ENCODE measurements at regions not wholly inside any gene's neighbourhood (a gene's known extent, or its start where the extent isn't known, plus 50 kb on each side); places are given as distances from the start of the nearest gene placed in this dataset.

GRCh38 chr1:193480755-193481154, 294.3 kb upstream of the B3GALT2 start:
- no peaks in the 10 kb centered on the region for H3K36me3 ChIP-seq (ENCODE audit: control insufficient read depth in 3 of 3, insufficient read depth in 2 of 3, low read depth in 1 of 3, low read length in 3 of 3)
- FAIRE-seq = no peak
- 21 to 79% (median 48%) methylated on average over 1 of the region's 1 CpG for WGBS, 3 donors
- H3K27ac ChIP-seq (ENCODE audit: low read depth in 1 of 3, low read length in 2 of 3) = peak overlapping the region in 1 of 3 donors; percentile 58
- H3K9me3 ChIP-seq (ENCODE audit: control insufficient read depth in 2 of 2, insufficient read depth in 1 of 2, low read depth in 1 of 2, low read length in 1 of 2) = no peaks in the 10 kb centered on the region
- DNase-seq = no peak
- H3K27me3 ChIP-seq (ENCODE audit: control insufficient read depth in 3 of 3, insufficient read depth in 3 of 3, low read length in 3 of 3) = no peaks in the 10 kb centered on the region
- no peak overlapping the region for H3K4me3 ChIP-seq (ENCODE audit: low read depth in 1 of 3, low read length in 3 of 3)
- H3K4me1 ChIP-seq (ENCODE audit: control insufficient read depth in 3 of 3, insufficient read depth in 2 of 3, low read depth in 1 of 3, low read length in 2 of 3) = no peaks in the 10 kb centered on the region

GRCh38 chr1:193479187-193479586, 292.8 kb upstream of the B3GALT2 start:
- FAIRE-seq = no peak
- Histone ChIP-seq H3K4me3 (ENCODE audit: low read depth in 1 of 3, low read length in 3 of 3) (no peak overlapping the region), H3K27me3 (ENCODE audit: control insufficient read depth in 3 of 3, insufficient read depth in 3 of 3, low read length in 3 of 3) (no peaks in the 10 kb centered on the region), H3K4me1 (ENCODE audit: control insufficient read depth in 3 of 3, insufficient read depth in 2 of 3, low read depth in 1 of 3, low read length in 2 of 3) (no peaks in the 10 kb centered on the region), H3K9me3 (ENCODE audit: control insufficient read depth in 2 of 2, insufficient read depth in 1 of 2, low read depth in 1 of 2, low read length in 1 of 2) (no peaks in the 10 kb centered on the region), H3K36me3 (ENCODE audit: control insufficient read depth in 3 of 3, insufficient read depth in 2 of 3, low read depth in 1 of 3, low read length in 3 of 3) (no peaks in the 10 kb centered on the region), H3K27ac (ENCODE audit: low read depth in 1 of 3, low read length in 2 of 3) (no peak overlapping the region)
- DNase-seq = peak; percentile 14 to 78
- WGBS, 3 donors = 57 to 80% (median 68%) methylated on average over 3 of the region's 3 CpGs

- H3K9me3 ChIP-seq (ENCODE audit: control insufficient read depth in 2 of 2, insufficient read depth in 1 of 2, low read depth in 1 of 2, low read length in 1 of 2) = peaks cover 0 to 4% of the 10 kb centered on the region in 2 donors
- no peaks in the 10 kb centered on the region for H3K36me3 ChIP-seq (ENCODE audit: control insufficient read depth in 3 of 3, insufficient read depth in 2 of 3, low read depth in 1 of 3, low read length in 3 of 3)
- H3K27me3 ChIP-seq (ENCODE audit: control insufficient read depth in 3 of 3, insufficient read depth in 3 of 3, low read length in 3 of 3) = no peaks in the 10 kb centered on the region
- H3K4me1 ChIP-seq (ENCODE audit: control insufficient read depth in 3 of 3, insufficient read depth in 2 of 3, low read depth in 1 of 3, low read length in 2 of 3) = no peaks in the 10 kb centered on the region
- no peak overlapping the region for H3K27ac ChIP-seq (ENCODE audit: low read depth in 1 of 3, low read length in 2 of 3)
- H3K4me3 ChIP-seq (ENCODE audit: low read depth in 1 of 3, low read length in 3 of 3) = no peak overlapping the region
- WGBS, 3 donors = 83 to 84% (median 83%) methylated on average over 6 of the region's 6 CpGs
- no peak for DNase-seq
- FAIRE-seq = no peak
These were observed 290.3 kb upstream of the B3GALT2 start for GRCh38 chr1:193476748-193477147.

- 83 to 92% (median 90%) methylated on average over 4 of the region's 4 CpGs for WGBS, 3 donors
- no peak for DNase-seq
- no peak for FAIRE-seq
These were observed 287.5 kb upstream of the B3GALT2 start for GRCh38 chr1:193473932-193474331.

GRCh38 chr1:193472838-193473398, 286.5 kb upstream of the B3GALT2 start:
- WGBS, 3 donors = 29 to 67% (median 45%) methylated on average over 3 of the region's 3 CpGs

More at GRCh38 chr1:193473932-193474331, 287.5 kb upstream of the B3GALT2 start:
- Histone ChIP-seq H3K9me3 (ENCODE audit: control insufficient read depth in 2 of 2, insufficient read depth in 1 of 2, low read depth in 1 of 2, low read length in 1 of 2) (peaks cover 0 to 4% of the 10 kb centered on the region in 2 donors), H3K36me3 (ENCODE audit: control insufficient read depth in 3 of 3, insufficient read depth in 2 of 3, low read depth in 1 of 3, low read length in 3 of 3) (no peaks in the 10 kb centered on the region), H3K27ac (ENCODE audit: low read depth in 1 of 3, low read length in 2 of 3) (no peak overlapping the region), H3K27me3 (ENCODE audit: control insufficient read depth in 3 of 3, insufficient read depth in 3 of 3, low read length in 3 of 3) (no peaks in the 10 kb centered on the region), H3K4me1 (ENCODE audit: control insufficient read depth in 3 of 3, insufficient read depth in 2 of 3, low read depth in 1 of 3, low read length in 2 of 3) (no peaks in the 10 kb centered on the region), H3K4me3 (ENCODE audit: low read depth in 1 of 3, low read length in 3 of 3) (no peak overlapping the region)

GRCh38 chr1:193472430-193472829, 286.0 kb upstream of the B3GALT2 start:
- DNase-seq = no peak
- Histone ChIP-seq H3K27ac (ENCODE audit: low read depth in 1 of 3, low read length in 2 of 3) (peak overlapping the region in 1 of 3 donors; percentile 11), H3K4me1 (ENCODE audit: control insufficient read depth in 3 of 3, insufficient read depth in 2 of 3, low read depth in 1 of 3, low read length in 2 of 3) (no peaks in the 10 kb centered on the region), H3K4me3 (ENCODE audit: low read depth in 1 of 3, low read length in 3 of 3) (no peak overlapping the region), H3K9me3 (ENCODE audit: control insufficient read depth in 2 of 2, insufficient read depth in 1 of 2, low read depth in 1 of 2, low read length in 1 of 2) (peaks cover 0 to 4% of the 10 kb centered on the region in 2 donors), H3K36me3 (ENCODE audit: control insufficient read depth in 3 of 3, insufficient read depth in 2 of 3, low read depth in 1 of 3, low read length in 3 of 3) (no peaks in the 10 kb centered on the region), H3K27me3 (ENCODE audit: control insufficient read depth in 3 of 3, insufficient read depth in 3 of 3, low read length in 3 of 3) (no peaks in the 10 kb centered on the region)
- WGBS, 3 donors = 94% methylated on average over 2 of the region's 2 CpGs
- no peak for FAIRE-seq

More at GRCh38 chr1:193472838-193473398, 286.5 kb upstream of the B3GALT2 start:
- H3K27ac ChIP-seq (ENCODE audit: low read depth in 1 of 3, low read length in 2 of 3) = no peak overlapping the region
- no peak for FAIRE-seq
- peaks cover 0 to 4% of the 10 kb centered on the region in 2 donors for H3K9me3 ChIP-seq (ENCODE audit: control insufficient read depth in 2 of 2, insufficient read depth in 1 of 2, low read depth in 1 of 2, low read length in 1 of 2)
- DNase-seq = peak; percentile 31 to 76
- H3K4me1 ChIP-seq (ENCODE audit: control insufficient read depth in 3 of 3, insufficient read depth in 2 of 3, low read depth in 1 of 3, low read length in 2 of 3) = no peaks in the 10 kb centered on the region
- no peak overlapping the region for H3K4me3 ChIP-seq (ENCODE audit: low read depth in 1 of 3, low read length in 3 of 3)
- H3K36me3 ChIP-seq (ENCODE audit: control insufficient read depth in 3 of 3, insufficient read depth in 2 of 3, low read depth in 1 of 3, low read length in 3 of 3) = no peaks in the 10 kb centered on the region
- H3K27me3 ChIP-seq (ENCODE audit: control insufficient read depth in 3 of 3, insufficient read depth in 3 of 3, low read length in 3 of 3) = no peaks in the 10 kb centered on the region

- Histone ChIP-seq H3K36me3 (ENCODE audit: control insufficient read depth in 3 of 3, insufficient read depth in 2 of 3, low read depth in 1 of 3, low read length in 3 of 3) (no peaks in the 10 kb centered on the region), H3K27ac (ENCODE audit: low read depth in 1 of 3, low read length in 2 of 3) (peak overlapping the region in 1 of 3 donors; percentile 11), H3K9me3 (ENCODE audit: control insufficient read depth in 2 of 2, insufficient read depth in 1 of 2, low read depth in 1 of 2, low read length in 1 of 2) (peaks cover 0 to 4% of the 10 kb centered on the region in 2 donors), H3K4me1 (ENCODE audit: control insufficient read depth in 3 of 3, insufficient read depth in 2 of 3, low read depth in 1 of 3, low read length in 2 of 3) (no peaks in the 10 kb centered on the region), H3K27me3 (ENCODE audit: control insufficient read depth in 3 of 3, insufficient read depth in 3 of 3, low read length in 3 of 3) (no peaks in the 10 kb centered on the region), H3K4me3 (ENCODE audit: low read depth in 1 of 3, low read length in 3 of 3) (no peak overlapping the region)
- FAIRE-seq = no peak
- DNase-seq = no peak
- WGBS, 3 donors = 54 to 74% (median 56%) methylated on average over 2 of the region's 2 CpGs
These were observed 285.6 kb upstream of the B3GALT2 start for GRCh38 chr1:193471981-193472380.

- Histone ChIP-seq H3K4me3 (ENCODE audit: low read depth in 1 of 3, low read length in 3 of 3) (no peak overlapping the region), H3K27ac (ENCODE audit: low read depth in 1 of 3, low read length in 2 of 3) (no peak overlapping the region), H3K27me3 (ENCODE audit: control insufficient read depth in 3 of 3, insufficient read depth in 3 of 3, low read length in 3 of 3) (no peaks in the 10 kb centered on the region), H3K9me3 (ENCODE audit: control insufficient read depth in 2 of 2, insufficient read depth in 1 of 2, low read depth in 1 of 2, low read length in 1 of 2) (no peaks in the 10 kb centered on the region), H3K36me3 (ENCODE audit: control insufficient read depth in 3 of 3, insufficient read depth in 2 of 3, low read depth in 1 of 3, low read length in 3 of 3) (no peaks in the 10 kb centered on the region), H3K4me1 (ENCODE audit: control insufficient read depth in 3 of 3, insufficient read depth in 2 of 3, low read depth in 1 of 3, low read length in 2 of 3) (peaks cover 0 to 2% (median 0%) of the 10 kb centered on the region in 3 donors)
- FAIRE-seq = no peak
- WGBS, 3 donors = 88 to 90% (median 89%) methylated on average over 5 of the region's 5 CpGs
- no peak for DNase-seq
These were observed 277.0 kb upstream of the B3GALT2 start for GRCh38 chr1:193463326-193463932.
